ENCODE measurements at regions not wholly inside any gene's neighbourhood (a gene's known extent, or its start where the extent isn't known, plus 50 kb on each side); places are given as distances from the start of the nearest gene placed in this dataset.

- Histone ChIP-seq H3K4me2 (ENCODE audit: low read length) (no peak overlapping the region), H3K79me2 (replicated peaks; ENCODE audit: insufficient read depth, low read length) (no peaks in the 10 kb centered on the region), H3K4me3 (ENCODE audit: low read length) (no peak overlapping the region), H3K36me3 (ENCODE audit: insufficient read depth, low read length) (no peaks in the 10 kb centered on the region), H4K20me1 (ENCODE audit: insufficient read depth) (no peaks in the 10 kb centered on the region), H3K27ac (ENCODE audit: low read length) (no peak overlapping the region), H2AFZ (ENCODE audit: low read depth, low read length) (no peak overlapping the region), H3F3A (ENCODE audit: insufficient read depth, low read length, poor library complexity, severe bottlenecking) (no peaks in the 10 kb centered on the region), H3K9me2 (ENCODE audit: insufficient read depth, low read length) (no peaks in the 10 kb centered on the region), H3K9ac (ENCODE audit: low read length) (no peak overlapping the region), H3K9me3 (ENCODE audit: low read length) (no peaks in the 10 kb centered on the region), H3K27me3 (ENCODE audit: insufficient read depth, low read depth, low read length) (peaks cover 23% of the 10 kb centered on the region)
- TF ChIP-seq POLR2AphosphoS5 (IDR thresholded peaks at IDR 0.05) (no peak), CTCF (IDR thresholded peaks at IDR 0.05; ENCODE audit: poor library complexity, severe bottlenecking) (no peak), TAF1 (IDR thresholded peaks at IDR 0.05; ENCODE audit: low read depth) (no peak), RAD21 (conservative IDR thresholded peaks at IDR 0.05) (no peak), EZH2 (IDR thresholded peaks at IDR 0.05; ENCODE audit: borderline replicate concordance, insufficient read depth, low read length, poor library complexity, severe bottlenecking) (no peak), EP300 (conservative IDR thresholded peaks at IDR 0.05; ENCODE audit: poor library complexity, severe bottlenecking) (no peak)
- TF ChIP-seq, protein P1, sequence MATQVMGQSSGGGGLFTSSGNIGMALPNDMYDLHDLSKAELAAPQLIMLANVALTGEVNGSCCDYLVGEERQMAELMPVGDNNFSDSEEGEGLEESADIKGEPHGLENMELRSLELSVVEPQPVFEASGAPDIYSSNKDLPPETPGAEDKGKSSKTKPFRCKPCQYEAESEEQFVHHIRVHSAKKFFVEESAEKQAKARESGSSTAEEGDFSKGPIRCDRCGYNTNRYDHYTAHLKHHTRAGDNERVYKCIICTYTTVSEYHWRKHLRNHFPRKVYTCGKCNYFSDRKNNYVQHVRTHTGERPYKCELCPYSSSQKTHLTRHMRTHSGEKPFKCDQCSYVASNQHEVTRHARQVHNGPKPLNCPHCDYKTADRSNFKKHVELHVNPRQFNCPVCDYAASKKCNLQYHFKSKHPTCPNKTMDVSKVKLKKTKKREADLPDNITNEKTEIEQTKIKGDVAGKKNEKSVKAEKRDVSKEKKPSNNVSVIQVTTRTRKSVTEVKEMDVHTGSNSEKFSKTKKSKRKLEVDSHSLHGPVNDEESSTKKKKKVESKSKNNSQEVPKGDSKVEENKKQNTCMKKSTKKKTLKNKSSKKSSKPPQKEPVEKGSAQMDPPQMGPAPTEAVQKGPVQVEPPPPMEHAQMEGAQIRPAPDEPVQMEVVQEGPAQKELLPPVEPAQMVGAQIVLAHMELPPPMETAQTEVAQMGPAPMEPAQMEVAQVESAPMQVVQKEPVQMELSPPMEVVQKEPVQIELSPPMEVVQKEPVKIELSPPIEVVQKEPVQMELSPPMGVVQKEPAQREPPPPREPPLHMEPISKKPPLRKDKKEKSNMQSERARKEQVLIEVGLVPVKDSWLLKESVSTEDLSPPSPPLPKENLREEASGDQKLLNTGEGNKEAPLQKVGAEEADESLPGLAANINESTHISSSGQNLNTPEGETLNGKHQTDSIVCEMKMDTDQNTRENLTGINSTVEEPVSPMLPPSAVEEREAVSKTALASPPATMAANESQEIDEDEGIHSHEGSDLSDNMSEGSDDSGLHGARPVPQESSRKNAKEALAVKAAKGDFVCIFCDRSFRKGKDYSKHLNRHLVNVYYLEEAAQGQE (IDR thresholded peaks at IDR 0.05; ENCODE audit: borderline replicate concordance): no peak
Observed at GRCh38 chr4:111648056-111648455, 497.2 kb upstream of the FAM241A start.

DNA sequence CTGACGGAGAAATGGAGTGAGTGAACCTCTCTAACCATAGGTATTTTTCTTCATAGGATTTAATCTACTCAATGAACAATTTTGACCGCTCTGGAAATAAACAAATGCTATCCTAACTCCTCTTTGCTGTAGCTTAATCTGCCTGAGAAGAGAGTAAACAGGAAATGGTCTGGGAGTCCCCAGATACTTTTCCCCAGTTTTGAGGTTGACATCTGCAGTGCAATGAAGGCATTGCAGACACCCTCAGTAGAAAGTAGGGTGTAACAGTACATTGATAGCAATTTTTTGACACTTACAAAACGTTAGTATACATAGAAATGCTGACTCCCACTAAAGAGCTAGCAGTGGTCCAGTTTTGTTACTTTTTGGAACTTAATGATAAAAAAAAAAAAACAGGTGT is 495.9 kb upstream of the FAM241A start:
- Histone ChIP-seq H3K27me3 (ENCODE audit: insufficient read depth, low read depth, low read length) (peaks cover 28% of the 10 kb centered on the region), H3K4me3 (ENCODE audit: low read length) (no peak overlapping the region), H3F3A (ENCODE audit: insufficient read depth, low read length, poor library complexity, severe bottlenecking) (no peaks in the 10 kb centered on the region), H3K79me2 (replicated peaks; ENCODE audit: insufficient read depth, low read length) (no peaks in the 10 kb centered on the region), H4K20me1 (ENCODE audit: insufficient read depth) (no peaks in the 10 kb centered on the region), H3K9me2 (ENCODE audit: insufficient read depth, low read length) (no peaks in the 10 kb centered on the region), H3K9me3 (ENCODE audit: low read length) (no peaks in the 10 kb centered on the region), H3K36me3 (ENCODE audit: insufficient read depth, low read length) (no peaks in the 10 kb centered on the region), H2AFZ (ENCODE audit: low read depth, low read length) (no peak overlapping the region), H3K9ac (ENCODE audit: low read length) (no peak overlapping the region), H3K4me2 (ENCODE audit: low read length) (no peak overlapping the region), H3K27ac (ENCODE audit: low read length) (no peak overlapping the region)
- TF ChIP-seq MXI1 (conservative IDR thresholded peaks at IDR 0.05; ENCODE audit: poor library complexity, severe bottlenecking): no peak
- no peak for TF ChIP-seq EP300 (conservative IDR thresholded peaks at IDR 0.05; ENCODE audit: poor library complexity, severe bottlenecking)
- TF ChIP-seq TAF1 (IDR thresholded peaks at IDR 0.05; ENCODE audit: low read depth): no peak
- no peak for TF ChIP-seq RAD21 (conservative IDR thresholded peaks at IDR 0.05)
- no peak for TF ChIP-seq POLR2AphosphoS5 (IDR thresholded peaks at IDR 0.05)
- TF ChIP-seq, protein P1 (IDR thresholded peaks at IDR 0.05; ENCODE audit: borderline replicate concordance): no peak
- TF ChIP-seq SMC3 (conservative IDR thresholded peaks at IDR 0.05; ENCODE audit: poor library complexity): no peak
- no peak for TF ChIP-seq EZH2 (IDR thresholded peaks at IDR 0.05; ENCODE audit: borderline replicate concordance, insufficient read depth, low read length, poor library complexity, severe bottlenecking)
- TF ChIP-seq CTCF (IDR thresholded peaks at IDR 0.05; ENCODE audit: poor library complexity, severe bottlenecking): no peak
